Urothelium cell line (cell line): ENCODE measurements at regions not wholly inside any gene's neighbourhood (a gene's known extent, or its start where the extent isn't known, plus 50 kb on each side); places are given as distances from the start of the nearest gene placed in this dataset.

Experiments used
- DNase-seq: peaks from one replicate; pipeline ENCODE4 v3.0.0; 2011; ENCODE audit warnings: low spot score, mixed read lengths
- FAIRE-seq: peaks from 2 replicates; lab custom pipeline; 2011; peaks lifted over from hg19 to GRCh38; lab: Jason Lieb, UNC

DNA sequence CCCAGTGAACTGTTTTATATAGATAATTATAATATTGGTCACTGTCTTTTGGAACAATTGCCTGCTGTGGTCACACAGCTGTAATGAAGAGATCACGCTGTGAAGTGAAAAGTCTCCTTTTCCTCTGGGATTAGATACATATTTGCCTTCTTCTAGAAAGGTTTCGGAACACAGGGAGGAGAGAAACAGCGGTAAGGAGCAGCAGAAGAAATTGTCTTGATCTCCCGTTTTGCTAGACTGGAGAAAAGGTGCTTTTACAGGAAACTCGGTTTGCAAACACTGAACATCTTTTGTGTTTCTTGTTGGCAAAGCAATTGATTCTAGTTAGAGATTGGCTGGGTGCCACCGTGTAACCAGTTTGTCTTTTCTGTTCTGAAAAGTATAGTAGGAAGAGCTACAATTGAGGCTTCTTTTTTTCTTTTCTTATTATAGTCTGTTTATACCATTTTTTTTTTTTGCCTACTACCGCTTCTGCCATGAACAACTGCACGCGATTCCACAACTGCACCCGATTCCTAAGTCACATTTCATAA lies 404.1 kb upstream of the ID4 start:
- FAIRE-seq (no peak), DNase-seq (no peak)

GRCh38 chr6:19434065-19434464 lies 403.1 kb upstream of the ID4 start:
- FAIRE-seq (peak; percentile 17), DNase-seq (no peak)

- FAIRE-seq (no peak), DNase-seq (no peak)
Observed at GRCh38 chr6:19435755-19436154, 401.4 kb upstream of the ID4 start.

- FAIRE-seq (no peak), DNase-seq (no peak)
Observed at GRCh38 chr6:19438566-19439353, 398.4 kb upstream of the ID4 start.

GRCh38 chr6:19440531-19440930 lies 396.6 kb upstream of the ID4 start:
- DNase-seq (no peak), FAIRE-seq (no peak)

DNA sequence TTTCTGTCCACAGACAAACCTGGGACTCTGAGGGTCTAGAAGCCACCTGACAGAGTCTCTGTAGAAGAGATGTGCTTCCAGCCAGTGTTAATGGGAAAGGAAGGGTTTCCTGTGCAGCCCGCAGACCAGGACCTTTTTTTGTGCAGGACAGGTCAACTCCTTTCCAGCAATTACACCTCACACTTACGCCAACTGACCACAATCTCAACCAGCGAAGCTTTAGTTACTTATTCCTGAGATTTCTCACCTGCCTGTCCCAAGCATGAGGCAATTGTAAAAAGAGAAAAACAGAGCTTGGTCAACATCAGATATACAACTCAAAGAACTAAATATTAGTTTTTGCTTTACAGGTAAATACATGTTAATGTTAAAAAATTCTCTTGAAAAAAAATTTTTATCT lies 393.8 kb upstream of the ID4 start:
- no peak for DNase-seq
- FAIRE-seq: no peak

DNA sequence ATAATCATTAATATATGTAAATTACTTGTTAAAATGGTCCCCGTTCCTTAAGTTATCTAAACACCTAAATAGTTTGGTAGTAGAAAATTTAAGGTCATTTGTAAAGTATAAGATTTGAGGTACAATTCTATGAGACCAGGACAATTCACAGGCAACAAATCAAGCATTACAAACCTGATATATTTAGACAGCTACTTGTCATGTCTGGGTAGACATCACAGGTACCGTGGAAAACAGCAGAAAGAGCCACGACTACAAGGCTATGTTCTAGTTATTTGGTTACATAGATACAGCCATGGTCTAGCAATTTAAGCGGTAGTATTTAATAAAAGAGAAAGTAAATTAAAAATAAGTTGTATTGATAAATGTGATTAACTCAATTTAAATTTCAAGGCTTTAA lies 393.1 kb upstream of the ID4 start:
- DNase-seq (no peak), FAIRE-seq (no peak)

GRCh38 chr6:19444481-19444880 lies 392.7 kb upstream of the ID4 start:
- FAIRE-seq: no peak
- DNase-seq: no peak

- no peak for DNase-seq
- FAIRE-seq: no peak
Observed at GRCh38 chr6:19446570-19446969, 390.6 kb upstream of the ID4 start.

GRCh38 chr6:19450651-19451050 lies 386.5 kb upstream of the ID4 start:
- DNase-seq (no peak), FAIRE-seq (no peak)

GRCh38 chr6:19452495-19452894 lies 384.7 kb upstream of the ID4 start:
- no peak for FAIRE-seq
- no peak for DNase-seq

DNA sequence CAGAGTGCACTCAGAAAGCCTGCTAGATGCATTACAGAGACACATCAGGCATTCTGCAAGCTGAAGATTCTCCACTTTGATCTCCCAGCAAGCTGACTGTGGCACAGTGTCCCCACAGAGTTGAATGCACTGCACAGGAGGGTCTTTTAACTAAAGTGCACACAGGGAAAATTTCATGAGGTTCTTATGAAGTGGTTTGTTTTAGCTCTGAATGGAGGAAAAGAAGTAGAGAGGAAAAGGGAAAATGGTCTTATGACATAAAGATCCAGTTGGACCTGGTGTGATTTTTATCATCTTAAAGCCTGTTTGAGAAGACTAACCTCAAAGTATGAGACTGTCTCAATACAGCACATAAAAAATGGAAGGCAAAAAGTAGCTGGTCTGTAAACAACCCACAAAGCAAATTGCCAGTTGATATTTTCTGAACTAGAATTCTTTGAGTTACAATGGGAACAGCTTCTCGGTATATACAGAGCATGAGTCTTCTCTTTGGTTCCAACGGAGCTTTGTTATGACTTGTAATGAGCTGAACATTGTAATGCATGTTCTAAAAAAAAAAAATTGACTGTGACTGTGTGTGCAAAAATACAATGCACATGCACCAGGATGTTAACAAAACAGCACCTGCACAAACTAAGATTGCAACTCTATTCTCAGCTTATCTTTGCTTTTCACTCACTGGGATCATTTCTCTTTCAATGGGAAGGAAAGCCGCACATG lies 383.0 kb upstream of the ID4 start:
- DNase-seq: no peak
- no peak for FAIRE-seq

DNA sequence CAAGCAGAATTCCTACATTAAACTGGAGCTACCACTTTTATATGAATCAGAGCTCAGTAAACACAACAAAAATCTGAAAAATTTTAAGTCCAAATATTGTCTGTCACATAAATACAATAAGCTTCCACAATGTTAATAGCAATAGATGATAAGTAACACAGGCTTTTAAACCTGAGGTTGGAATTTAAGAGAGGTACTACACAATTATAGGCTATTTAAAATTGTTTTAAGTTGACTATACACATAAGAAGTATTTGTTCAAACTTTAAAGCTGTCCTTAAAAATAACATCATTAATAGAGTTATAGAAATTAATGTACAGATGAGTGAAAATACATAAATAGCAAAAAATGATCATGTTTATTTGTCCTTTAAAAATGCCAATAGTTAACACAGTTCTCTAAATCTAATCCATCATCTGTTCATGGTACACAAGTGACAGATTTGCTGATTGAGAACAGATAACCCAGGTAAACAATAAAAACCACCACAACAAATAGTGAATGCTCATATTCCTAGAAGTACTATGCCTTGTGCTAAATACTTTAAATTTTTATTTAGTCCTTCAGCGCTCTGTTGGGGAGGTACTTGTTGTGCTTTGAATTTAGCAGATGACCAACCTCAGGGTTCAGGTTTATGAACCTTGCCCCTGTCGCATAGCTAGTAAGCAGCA lies 382.3 kb upstream of the ID4 start:
- FAIRE-seq: no peak

DNA sequence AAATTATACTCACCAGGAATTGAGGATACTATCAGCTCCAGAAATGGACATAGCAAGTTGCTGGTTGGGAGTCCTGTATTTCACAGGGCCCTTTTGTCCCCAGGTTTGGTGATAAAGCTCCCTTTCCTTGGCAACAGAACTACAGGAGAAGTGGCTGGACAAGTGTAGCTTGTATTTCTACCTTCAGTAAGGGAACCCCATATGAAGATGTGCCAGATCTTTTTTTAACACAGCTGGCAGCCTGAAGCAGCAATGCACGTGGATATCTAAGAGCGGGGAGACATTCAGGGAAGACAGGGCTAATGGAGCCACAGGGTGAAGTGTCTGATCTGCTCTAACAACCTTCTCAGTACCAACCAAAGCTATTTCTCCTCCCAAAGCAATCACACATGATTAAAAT lies 373.9 kb upstream of the ID4 start:
- FAIRE-seq (no peak), DNase-seq (no peak)

More for the DNA sequence above, 382.3 kb upstream of the ID4 start:
- no peak for DNase-seq

- no peak for DNase-seq
- FAIRE-seq: no peak
Observed at GRCh38 chr6:19463925-19464324, 373.2 kb upstream of the ID4 start.

DNA sequence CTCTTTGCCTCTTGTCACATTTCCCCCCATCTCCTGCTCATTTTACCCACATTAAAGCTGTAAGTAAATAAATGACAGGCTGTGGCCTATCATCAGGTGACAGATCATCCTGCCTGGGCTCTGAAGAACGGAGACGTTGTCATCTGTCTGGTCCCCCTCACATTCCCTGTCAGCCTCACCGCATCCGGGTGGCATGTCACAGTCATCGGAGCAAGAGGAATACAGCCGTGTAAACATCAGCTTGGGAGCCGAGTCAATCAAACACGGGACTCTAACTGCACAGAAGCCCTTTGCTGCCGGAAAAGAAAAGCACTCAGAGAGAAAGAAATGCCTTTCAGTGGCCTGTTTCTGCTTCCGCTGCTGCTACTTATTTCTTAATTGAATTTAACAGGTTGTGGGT lies 371.9 kb upstream of the ID4 start:
- FAIRE-seq: no peak
- DNase-seq: peak; percentile 11

DNA sequence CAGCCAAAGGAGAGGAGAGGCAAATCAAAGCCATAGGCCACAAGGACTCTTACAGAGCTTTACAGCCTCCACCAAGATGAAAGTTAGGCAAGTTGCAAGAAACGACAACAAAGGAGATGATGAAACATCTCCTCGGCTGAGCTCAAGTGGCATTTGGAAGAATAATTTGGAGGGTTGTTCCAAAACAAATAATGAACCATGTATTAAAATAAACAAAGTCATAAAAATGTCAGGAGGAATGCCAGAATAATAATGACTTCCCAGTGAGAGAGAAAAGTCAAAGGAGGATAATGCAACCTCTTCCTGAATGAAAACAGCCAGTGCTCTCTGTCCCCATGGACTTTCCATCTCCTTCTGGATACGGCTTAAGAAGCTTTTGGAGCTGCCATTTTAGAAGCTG lies 371.4 kb upstream of the ID4 start:
- FAIRE-seq: no peak

GRCh38 chr6:19470333-19470732 lies 366.8 kb upstream of the ID4 start:
- FAIRE-seq: peak; percentile 90
- DNase-seq: no peak

More for the DNA sequence above, 371.4 kb upstream of the ID4 start:
- DNase-seq: no peak

DNA sequence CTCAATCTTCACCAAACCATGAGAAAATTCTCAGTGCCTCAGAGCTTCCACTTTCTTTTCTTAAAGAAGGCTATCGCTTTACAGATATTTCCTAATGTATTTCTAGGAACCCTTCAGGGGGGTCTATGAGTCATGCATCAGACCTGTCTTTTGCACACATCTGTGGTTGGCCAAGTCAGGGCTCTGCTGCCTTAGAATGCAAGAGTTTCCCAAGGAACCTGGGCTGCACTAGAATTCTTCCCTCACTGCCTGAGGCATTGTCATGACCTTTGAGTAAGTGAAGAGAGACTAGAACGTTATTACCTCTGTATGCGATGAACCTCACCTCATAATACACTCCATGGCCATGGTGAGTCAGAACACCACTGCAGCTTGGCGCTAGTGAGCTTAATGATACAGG lies 365.0 kb upstream of the ID4 start:
- DNase-seq: peak; percentile 54
- no peak for FAIRE-seq

DNA sequence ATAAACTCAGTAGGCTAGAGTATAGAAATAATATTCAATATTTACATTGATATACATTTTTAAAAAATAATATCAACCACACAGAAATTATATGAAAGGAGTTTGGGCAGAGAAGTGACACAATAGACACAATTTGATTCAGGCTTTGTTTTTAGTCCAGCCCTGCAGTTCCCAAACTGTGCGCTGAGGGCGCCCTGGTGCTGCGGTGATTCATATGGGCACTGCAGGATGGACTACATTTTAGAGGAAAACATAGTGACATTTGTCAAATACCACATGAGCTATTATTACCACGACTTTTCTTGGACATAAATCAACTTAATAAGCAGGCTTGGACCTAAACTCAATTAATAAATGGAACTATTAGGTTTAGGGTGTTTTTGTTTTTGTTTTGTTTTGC lies 364.3 kb upstream of the ID4 start:
- FAIRE-seq: no peak
- no peak for DNase-seq

DNA sequence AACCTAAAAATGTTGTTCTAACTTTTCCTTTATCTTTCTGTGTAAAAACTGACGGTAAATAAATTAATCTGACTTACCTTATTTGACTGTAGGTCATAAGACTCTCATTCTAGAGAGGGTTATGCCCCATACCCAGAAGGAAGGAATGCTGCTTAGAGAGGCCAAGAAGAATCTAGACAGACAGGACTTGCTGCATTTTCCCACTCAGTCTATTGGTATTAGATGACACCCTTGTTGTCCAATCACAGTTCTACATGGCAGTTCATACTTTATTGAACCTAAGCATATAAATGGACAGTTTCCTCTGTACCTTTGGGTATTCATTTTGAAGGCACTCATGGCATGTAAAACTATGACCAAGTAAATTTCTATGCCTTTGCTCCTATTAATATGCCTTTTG lies 359.6 kb upstream of the ID4 start:
- no peak for DNase-seq
- no peak for FAIRE-seq

GRCh38 chr6:19478273-19478672 lies 358.9 kb upstream of the ID4 start:
- DNase-seq: no peak
- no peak for FAIRE-seq
